AG10803 (cell line): ENCODE measurements at regions not wholly inside any gene's neighbourhood (a gene's known extent, or its start where the extent isn't known, plus 50 kb on each side); places are given as distances from the start of the nearest gene placed in this dataset.

Experiments used
- DNase-seq: peaks from one replicate; pipeline ENCODE4 v3.0.0; 2010; ENCODE audit warnings: low read depth
- H3K4me3 ChIP-seq: 2 replicates; pipeline ENCODE4 v1.5.1; 2011; ENCODE audit warnings: mild to moderate bottlenecking, low read length, control low read depth
- TF ChIP-seq, protein P1 (sequence below): conservative IDR thresholded peaks from 2 replicates; pipeline ENCODE4 v1.5.1; 2011; ENCODE audit warnings: mild to moderate bottlenecking, low read length, control low read depth, inconsistent platforms

DNA sequence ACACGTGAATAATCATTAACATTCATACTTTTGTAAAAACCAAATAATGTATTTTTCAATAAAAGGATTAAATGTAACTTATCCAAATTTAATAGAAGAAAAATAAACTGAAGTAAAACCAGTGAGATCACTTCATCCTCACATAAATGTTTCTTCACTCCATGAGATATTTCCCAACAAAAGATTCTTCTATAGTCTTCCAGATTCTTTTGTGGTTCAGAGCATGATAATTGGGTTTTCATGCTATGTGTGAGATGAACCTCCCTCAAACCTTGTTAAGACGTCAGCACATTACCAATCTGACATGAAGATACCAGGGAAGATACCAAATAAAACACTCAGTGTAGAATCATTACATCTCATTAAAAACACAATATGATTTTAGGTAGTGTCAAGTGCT, 62.9 kb upstream of the OXGR1 start:
- H3K4me3 ChIP-seq, result no peak overlapping the region
- DNase-seq, result peak; percentile 55
- TF ChIP-seq, protein P1, sequence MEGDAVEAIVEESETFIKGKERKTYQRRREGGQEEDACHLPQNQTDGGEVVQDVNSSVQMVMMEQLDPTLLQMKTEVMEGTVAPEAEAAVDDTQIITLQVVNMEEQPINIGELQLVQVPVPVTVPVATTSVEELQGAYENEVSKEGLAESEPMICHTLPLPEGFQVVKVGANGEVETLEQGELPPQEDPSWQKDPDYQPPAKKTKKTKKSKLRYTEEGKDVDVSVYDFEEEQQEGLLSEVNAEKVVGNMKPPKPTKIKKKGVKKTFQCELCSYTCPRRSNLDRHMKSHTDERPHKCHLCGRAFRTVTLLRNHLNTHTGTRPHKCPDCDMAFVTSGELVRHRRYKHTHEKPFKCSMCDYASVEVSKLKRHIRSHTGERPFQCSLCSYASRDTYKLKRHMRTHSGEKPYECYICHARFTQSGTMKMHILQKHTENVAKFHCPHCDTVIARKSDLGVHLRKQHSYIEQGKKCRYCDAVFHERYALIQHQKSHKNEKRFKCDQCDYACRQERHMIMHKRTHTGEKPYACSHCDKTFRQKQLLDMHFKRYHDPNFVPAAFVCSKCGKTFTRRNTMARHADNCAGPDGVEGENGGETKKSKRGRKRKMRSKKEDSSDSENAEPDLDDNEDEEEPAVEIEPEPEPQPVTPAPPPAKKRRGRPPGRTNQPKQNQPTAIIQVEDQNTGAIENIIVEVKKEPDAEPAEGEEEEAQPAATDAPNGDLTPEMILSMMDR, result no peak

DNA sequence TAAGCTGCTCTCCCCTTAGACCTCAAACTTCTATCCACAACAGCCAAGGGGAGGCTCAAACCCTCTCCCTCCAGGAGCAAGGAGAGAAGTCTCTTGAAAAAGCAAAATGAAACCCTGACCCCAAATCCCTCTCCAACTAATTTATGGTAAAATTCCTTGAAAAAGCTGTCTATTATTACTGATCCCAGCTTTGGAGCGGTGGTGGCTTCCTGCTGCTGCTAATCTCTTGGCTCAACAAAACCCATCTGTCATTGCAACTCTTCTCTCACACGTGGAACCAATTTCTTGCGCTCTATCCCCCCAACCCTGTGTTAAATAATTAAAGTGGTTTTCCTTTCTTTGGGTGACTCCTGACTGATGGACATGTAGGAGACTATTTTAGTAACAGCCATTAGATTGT, 64.1 kb upstream of the OXGR1 start:
- TF ChIP-seq, protein P1, result no peak
- peak; percentile 4 for DNase-seq
- H3K4me3 ChIP-seq, result no peak overlapping the region

DNA sequence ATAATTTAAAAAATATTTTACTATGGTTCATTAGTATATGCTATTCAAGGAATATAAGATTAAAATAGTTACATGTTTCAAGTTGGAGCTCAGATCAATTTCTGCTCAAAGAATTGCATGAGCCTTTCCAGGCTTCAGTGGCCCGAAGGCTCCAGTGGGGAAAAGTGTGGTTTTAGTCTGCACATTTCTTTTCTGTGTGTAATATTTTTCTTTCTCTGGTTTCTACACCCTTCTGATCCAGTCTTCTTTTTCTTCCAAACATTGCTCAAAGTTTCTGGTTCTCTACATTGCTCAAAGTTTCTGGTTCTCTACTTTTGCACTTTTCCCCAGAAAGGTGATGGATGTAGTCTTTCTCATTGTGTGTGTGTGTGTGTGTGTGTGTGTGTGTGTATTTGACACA, 64.7 kb upstream of the OXGR1 start:
- no peak for DNase-seq
- TF ChIP-seq, protein P1, result no peak
- H3K4me3 ChIP-seq, result no peak overlapping the region

- TF ChIP-seq, protein P1, result no peak; the same call in none of the 2 replicates
- H3K4me3 ChIP-seq, result no peak overlapping the region
Observed at GRCh38 chr13:97067017-97067895, 73.0 kb upstream of the OXGR1 start.

GRCh38 chr13:97068151-97068550, 73.9 kb upstream of the OXGR1 start:
- no peak for DNase-seq
- no peak overlapping the region for H3K4me3 ChIP-seq
- TF ChIP-seq, protein P1, result no peak

More at GRCh38 chr13:97067017-97067895, 73.0 kb upstream of the OXGR1 start:
- DNase-seq, result peak; percentile 15

DNA sequence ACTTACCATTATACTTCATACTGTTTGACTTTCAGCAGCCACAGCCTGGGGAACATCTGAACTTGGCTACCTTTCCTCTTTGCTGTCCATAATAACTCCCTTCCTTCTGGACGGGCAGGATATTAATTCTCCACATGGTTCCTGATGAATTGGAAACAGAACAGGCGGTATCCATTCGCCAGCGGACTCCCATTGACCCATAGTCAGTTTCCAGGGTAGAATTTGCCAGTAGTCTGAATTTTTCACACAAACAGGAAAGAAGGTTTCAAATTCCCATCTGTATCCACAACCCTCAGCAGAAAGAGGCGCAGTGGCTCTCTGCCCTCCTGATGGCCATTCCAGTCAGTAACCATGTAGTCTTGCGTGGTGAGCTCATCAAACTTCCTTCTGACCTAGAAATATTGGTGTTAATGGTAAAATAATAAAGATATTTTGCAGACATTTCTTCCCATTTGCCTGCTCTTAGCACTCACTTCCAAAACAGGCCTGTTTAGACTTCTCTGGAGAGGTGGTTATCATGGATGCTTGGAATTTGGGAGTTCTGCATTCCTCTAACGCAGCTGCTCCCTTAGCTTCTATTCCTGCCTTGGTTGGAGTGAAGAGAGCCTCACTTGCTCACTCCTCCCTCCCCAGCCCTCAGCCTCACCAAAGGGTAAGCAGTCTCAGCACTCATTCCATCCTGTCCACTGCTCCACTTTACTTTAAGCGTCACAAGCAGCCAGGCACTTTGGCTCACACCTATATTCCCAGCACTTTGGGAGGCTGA, 75.0 kb upstream of the OXGR1 start:
- no peak for DNase-seq
- H3K4me3 ChIP-seq, result no peak overlapping the region
- TF ChIP-seq, protein P1, result no peak

- H3K4me3 ChIP-seq, result no peak overlapping the region
- no peak for DNase-seq
- TF ChIP-seq, protein P1, result no peak
Observed at GRCh38 chr13:97072297-97072696, 78.0 kb upstream of the OXGR1 start.
